ENCODE measurements at regions not wholly inside any gene's neighbourhood (a gene's known extent, or its start where the extent isn't known, plus 50 kb on each side); places are given as distances from the start of the nearest gene placed in this dataset.

- ChIA-PET CTCF (no interaction called here), POLR2A (no interaction called here)
- intact Hi-C loops (cut with micrococcal nuclease), result no loop called here
- DNase-seq (no peak), ATAC-seq (no peak)
- no peak overlapping the region for H3K4me3 Mint-ChIP-seq
- H3K36me3 Mint-ChIP-seq (ENCODE audit: low read depth), result no peaks in the 10 kb centered on the region
- H3K9me3 Mint-ChIP-seq, result no peaks in the 10 kb centered on the region
- H3K27ac Mint-ChIP-seq, result no peak overlapping the region
- no peak for TF ChIP-seq CTCF (IDR thresholded peaks at IDR 0.05)
- no peaks in the 10 kb centered on the region for H3K27me3 Mint-ChIP-seq
- H3K4me1 Mint-ChIP-seq (ENCODE audit: low read depth), result no peaks in the 10 kb centered on the region
Measured at GRCh38 chr13:31462766-31463165, 263.0 kb downstream of the B3GLCT start.

GRCh38 chr13:31468114-31468902 is 268.5 kb downstream of the B3GLCT start:
- intact Hi-C loops (cut with micrococcal nuclease), result no loop called here
- CTCF ChIA-PET, result no interaction called here
- TF ChIP-seq CTCF (IDR thresholded peaks at IDR 0.05), result no peak
- Mint-ChIP-seq H3K27me3 (no peaks in the 10 kb centered on the region), H3K36me3 (ENCODE audit: low read depth) (no peaks in the 10 kb centered on the region), H3K27ac (no peak overlapping the region), H3K4me3 (no peak overlapping the region), H3K9me3 (no peaks in the 10 kb centered on the region), H3K4me1 (ENCODE audit: low read depth) (no peaks in the 10 kb centered on the region)
- ATAC-seq (no peak), DNase-seq (no peak)
- POLR2A ChIA-PET, result no interaction called here

DNA sequence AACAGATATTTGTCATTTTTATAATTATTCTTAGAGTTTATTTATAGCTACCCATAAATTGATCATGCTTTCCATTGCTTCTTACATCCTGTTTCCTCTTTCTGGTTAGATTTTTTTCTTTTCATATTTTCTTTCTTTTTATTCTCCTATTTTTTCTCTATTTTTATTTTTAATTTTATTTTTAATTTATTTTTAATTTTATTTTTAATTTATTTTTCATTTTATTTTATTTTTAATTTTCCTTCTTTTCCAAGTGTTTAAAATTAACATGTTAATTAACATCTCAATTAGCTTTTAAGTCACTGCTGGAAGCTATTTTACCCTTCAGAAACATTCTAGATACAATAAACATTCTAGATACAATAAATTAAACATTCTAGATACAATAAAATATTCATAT is 269.6 kb downstream of the B3GLCT start:
- intact Hi-C loops (cut with micrococcal nuclease), result no loop called here
- Mint-ChIP-seq H3K27me3 (no peaks in the 10 kb centered on the region), H3K27ac (no peak overlapping the region), H3K4me1 (ENCODE audit: low read depth) (no peaks in the 10 kb centered on the region), H3K4me3 (no peak overlapping the region), H3K9me3 (no peaks in the 10 kb centered on the region), H3K36me3 (ENCODE audit: low read depth) (no peaks in the 10 kb centered on the region)
- no peak for DNase-seq
- ChIA-PET CTCF (no interaction called here), POLR2A (no interaction called here)
- no peak for TF ChIP-seq CTCF (IDR thresholded peaks at IDR 0.05)
- no peak for ATAC-seq

- peaks cover 4% of the 10 kb centered on the region for H3K27me3 Mint-ChIP-seq
- no peak overlapping the region for H3K27ac Mint-ChIP-seq
- intact Hi-C loops (cut with micrococcal nuclease), result no loop called here
- H3K36me3 Mint-ChIP-seq (ENCODE audit: low read depth), result no peaks in the 10 kb centered on the region
- ChIA-PET POLR2A (no interaction called here), CTCF (no interaction called here)
- H3K4me3 Mint-ChIP-seq, result no peak overlapping the region
- DNase-seq, result no peak
- H3K4me1 Mint-ChIP-seq (ENCODE audit: low read depth), result no peaks in the 10 kb centered on the region
- no peak for ATAC-seq
- no peaks in the 10 kb centered on the region for H3K9me3 Mint-ChIP-seq
- no peak for TF ChIP-seq CTCF (IDR thresholded peaks at IDR 0.05)
Measured at GRCh38 chr13:31476266-31476665, 263.1 kb upstream of the RXFP2 start.

GRCh38 chr13:31476753-31477152 is 262.6 kb upstream of the RXFP2 start:
- TF ChIP-seq CTCF (IDR thresholded peaks at IDR 0.05), result no peak
- no peak for DNase-seq

More at GRCh38 chr13:31476753-31477152, 262.6 kb upstream of the RXFP2 start:
- Mint-ChIP-seq H3K27ac (no peak overlapping the region), H3K36me3 (ENCODE audit: low read depth) (no peaks in the 10 kb centered on the region), H3K4me3 (no peak overlapping the region), H3K4me1 (ENCODE audit: low read depth) (no peaks in the 10 kb centered on the region), H3K9me3 (no peaks in the 10 kb centered on the region), H3K27me3 (peaks cover 5% of the 10 kb centered on the region)
- CTCF ChIA-PET, result no interaction called here
- ATAC-seq, result no peak
- intact Hi-C loops (cut with micrococcal nuclease), result no loop called here
- POLR2A ChIA-PET, result no interaction called here

All from activated CD8-positive, alpha-beta T cell treated with anti-CD3 and anti-CD28 coated beads for 36 hours (primary cell).